ENCODE measurements at regions not wholly inside any gene's neighbourhood (a gene's known extent, or its start where the extent isn't known, plus 50 kb on each side); places are given as distances from the start of the nearest gene placed in this dataset.
A peak's percentile ranks its signal among the peaks of the same experiment; 100 is the strongest.
"Not testable (repeated sequence)": the region's sequence is repeated elsewhere in the genome, so short reads cannot be mapped to it uniquely, and the experiment has no call there.

- DNase-seq = no peak
Measured at GRCh38 chr3:14252321-14253021, 73.9 kb downstream of the LSM3 start.

GRCh38 chr3:14253022-14253706 is 74.5 kb downstream of the LSM3 start:
- DNase-seq = no peak

GRCh38 chr3:14253707-14254382 is 75.2 kb downstream of the LSM3 start:
- no peak for DNase-seq

GRCh38 chr3:14254812-14255702 is 76.4 kb downstream of the LSM3 start:
- DNase-seq = no peak

GRCh38 chr3:14256046-14256445 is 77.4 kb downstream of the LSM3 start:
- DNase-seq = no peak

GRCh38 chr3:14256561-14257342 is 78.1 kb downstream of the LSM3 start:
- no peak for DNase-seq

- no peak for DNase-seq
Measured at GRCh38 chr3:14258906-14259904, 80.6 kb downstream of the LSM3 start.

- no peak for DNase-seq
Measured at GRCh38 chr3:14260463-14260862, 81.8 kb downstream of the LSM3 start.

GRCh38 chr3:14261229-14261628 is 82.6 kb downstream of the LSM3 start:
- DNase-seq = peak; percentile 86

GRCh38 chr3:14262212-14262611 is 83.6 kb downstream of the LSM3 start:
- DNase-seq = no peak

GRCh38 chr3:14262867-14263266 is 84.2 kb downstream of the LSM3 start:
- no peak for DNase-seq

- DNase-seq = no peak
Measured at GRCh38 chr3:14263317-14264005, 84.8 kb downstream of the LSM3 start.

GRCh38 chr3:14265246-14265962 is 86.8 kb downstream of the LSM3 start:
- DNase-seq = no peak

- DNase-seq = peak; percentile 73
Measured at GRCh38 chr3:14266361-14266760, 87.7 kb downstream of the LSM3 start.

- no peak for DNase-seq
Measured at GRCh38 chr3:14267976-14268375, 89.4 kb downstream of the LSM3 start.

GRCh38 chr3:14268897-14269296 is 90.3 kb downstream of the LSM3 start:
- no peak for DNase-seq

- not testable (repeated sequence) for DNase-seq
Measured at GRCh38 chr3:14272041-14272958, 93.7 kb downstream of the LSM3 start.

All from muscle of arm (tissue), 1 donor.